BE2C (cell line): ENCODE measurements at regions not wholly inside any gene's neighbourhood (a gene's known extent, or its start where the extent isn't known, plus 50 kb on each side); places are given as distances from the start of the nearest gene placed in this dataset.

Source experiments
- DNase-seq: peaks from one replicate; pipeline ENCODE4 v3.0.0-alpha.2; 2020
- H3K27me3 ChIP-seq: fragments of 250-450 bp; sonication (Bioruptor Pico); 2 replicates; pipeline ENCODE4 v1.5.1; 2020; ENCODE audit warnings: mild to moderate bottlenecking
- H3K36me3 ChIP-seq: fragments of 250-450 bp; sonication (Bioruptor Pico); 2 replicates; pipeline ENCODE4 v1.5.1; 2020; ENCODE audit warnings: mild to moderate bottlenecking
- H3K4me1 ChIP-seq: fragments of 250-450 bp; sonication (Bioruptor Pico); 2 replicates; pipeline ENCODE4 v1.5.1; 2020
- H3K4me3 ChIP-seq: 2 replicates; pipeline ENCODE4 v1.5.1; 2011; ENCODE audit warnings: low read depth, low read length
- H3K9me3 ChIP-seq: fragments of 250-450 bp; sonication (Bioruptor Pico); 2 replicates; pipeline ENCODE4 v1.5.1; 2020
- TF ChIP-seq, protein P1 (sequence below): IDR thresholded peaks from 2 replicates; pipeline ENCODE4 v1.5.1; 2012; ENCODE audit warnings: mild to moderate bottlenecking, low read depth, low read length

GRCh38 chr6:26295691-26296555 lies 69.1 kb upstream of the BTN3A2 start:
- TF ChIP-seq, protein P1, sequence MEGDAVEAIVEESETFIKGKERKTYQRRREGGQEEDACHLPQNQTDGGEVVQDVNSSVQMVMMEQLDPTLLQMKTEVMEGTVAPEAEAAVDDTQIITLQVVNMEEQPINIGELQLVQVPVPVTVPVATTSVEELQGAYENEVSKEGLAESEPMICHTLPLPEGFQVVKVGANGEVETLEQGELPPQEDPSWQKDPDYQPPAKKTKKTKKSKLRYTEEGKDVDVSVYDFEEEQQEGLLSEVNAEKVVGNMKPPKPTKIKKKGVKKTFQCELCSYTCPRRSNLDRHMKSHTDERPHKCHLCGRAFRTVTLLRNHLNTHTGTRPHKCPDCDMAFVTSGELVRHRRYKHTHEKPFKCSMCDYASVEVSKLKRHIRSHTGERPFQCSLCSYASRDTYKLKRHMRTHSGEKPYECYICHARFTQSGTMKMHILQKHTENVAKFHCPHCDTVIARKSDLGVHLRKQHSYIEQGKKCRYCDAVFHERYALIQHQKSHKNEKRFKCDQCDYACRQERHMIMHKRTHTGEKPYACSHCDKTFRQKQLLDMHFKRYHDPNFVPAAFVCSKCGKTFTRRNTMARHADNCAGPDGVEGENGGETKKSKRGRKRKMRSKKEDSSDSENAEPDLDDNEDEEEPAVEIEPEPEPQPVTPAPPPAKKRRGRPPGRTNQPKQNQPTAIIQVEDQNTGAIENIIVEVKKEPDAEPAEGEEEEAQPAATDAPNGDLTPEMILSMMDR = no peak
- H3K27me3 ChIP-seq = no peaks in the 10 kb centered on the region
- H3K4me1 ChIP-seq = peaks cover 4% of the 10 kb centered on the region; the same call in 1 of the 2 replicates
- no peak overlapping the region for H3K4me3 ChIP-seq
- no peaks in the 10 kb centered on the region for H3K9me3 ChIP-seq
- DNase-seq = no peak
- no peaks in the 10 kb centered on the region for H3K36me3 ChIP-seq

DNA sequence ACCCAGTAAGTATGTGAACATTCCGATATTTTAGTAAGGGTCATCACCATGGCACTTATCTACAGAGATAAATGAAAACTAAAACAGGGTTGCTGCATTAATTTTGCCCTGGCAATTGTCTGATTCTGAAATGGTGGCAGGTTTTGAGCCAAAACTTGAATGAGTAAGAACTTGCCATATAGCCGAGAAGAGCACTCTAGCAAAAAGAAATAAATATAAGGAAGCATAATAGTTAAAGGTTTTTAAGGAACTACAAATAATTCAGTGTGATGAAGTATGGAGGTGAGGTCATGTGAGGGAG lies 68.5 kb upstream of the BTN3A2 start:
- no peak for DNase-seq
- Histone ChIP-seq H3K9me3 (no peaks in the 10 kb centered on the region), H3K4me1 (peaks cover 4% of the 10 kb centered on the region; the same call in 1 of the 2 replicates), H3K4me3 (no peak overlapping the region), H3K36me3 (no peaks in the 10 kb centered on the region), H3K27me3 (no peaks in the 10 kb centered on the region)
- TF ChIP-seq, protein P1 = no peak

- TF ChIP-seq, protein P1 = no peak
- Histone ChIP-seq H3K4me1 (peaks cover 4% of the 10 kb centered on the region; the same call in 1 of the 2 replicates), H3K27me3 (no peaks in the 10 kb centered on the region), H3K36me3 (no peaks in the 10 kb centered on the region), H3K4me3 (no peak overlapping the region), H3K9me3 (no peaks in the 10 kb centered on the region)
- no peak for DNase-seq
Observed at GRCh38 chr6:26296857-26297648, 67.9 kb upstream of the BTN3A2 start.

- Histone ChIP-seq H3K27me3 (peaks cover 2% of the 10 kb centered on the region; the same call in 1 of the 2 replicates), H3K36me3 (no peaks in the 10 kb centered on the region), H3K9me3 (no peaks in the 10 kb centered on the region), H3K4me3 (peak overlapping the region; percentile 86), H3K4me1 (peaks cover 4% of the 10 kb centered on the region; the same call in 1 of the 2 replicates)
- DNase-seq = peak; percentile 53
- TF ChIP-seq, protein P1 = no peak
Observed at GRCh38 chr6:26299286-26300042, 65.5 kb upstream of the BTN3A2 start.

DNA sequence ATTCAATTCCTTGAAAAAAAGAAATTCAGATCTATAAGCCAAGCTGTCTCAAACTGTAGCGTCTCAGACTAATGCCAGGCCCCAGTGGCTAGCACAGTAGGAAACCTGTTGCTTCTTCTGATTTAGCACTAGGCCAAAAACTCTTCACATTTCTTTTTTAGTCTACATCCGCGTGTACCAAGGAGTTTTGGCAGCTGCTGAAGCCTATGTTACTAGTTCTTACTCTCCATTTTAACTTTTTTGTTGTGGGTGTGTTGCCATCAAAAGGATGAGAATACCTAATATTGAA lies 65.0 kb upstream of the BTN3A2 start:
- Histone ChIP-seq H3K9me3 (no peaks in the 10 kb centered on the region), H3K4me3 (no peak overlapping the region), H3K27me3 (peaks cover 2% of the 10 kb centered on the region; the same call in 1 of the 2 replicates), H3K36me3 (no peaks in the 10 kb centered on the region), H3K4me1 (peaks cover 4% of the 10 kb centered on the region; the same call in 1 of the 2 replicates)
- no peak for DNase-seq
- TF ChIP-seq, protein P1 = no peak
